NAMALWA (cell line): ENCODE measurements at regions not wholly inside any gene's neighbourhood (a gene's known extent, or its start where the extent isn't known, plus 50 kb on each side); places are given as distances from the start of the nearest gene placed in this dataset.
A peak's percentile ranks its signal among the peaks of the same experiment; 100 is the strongest.

ENCODE experiments used
- DNase-seq: peaks from one replicate; pipeline ENCODE4 v3.0.0-alpha.2; 2015; ENCODE audit warnings: low spot score

DNA sequence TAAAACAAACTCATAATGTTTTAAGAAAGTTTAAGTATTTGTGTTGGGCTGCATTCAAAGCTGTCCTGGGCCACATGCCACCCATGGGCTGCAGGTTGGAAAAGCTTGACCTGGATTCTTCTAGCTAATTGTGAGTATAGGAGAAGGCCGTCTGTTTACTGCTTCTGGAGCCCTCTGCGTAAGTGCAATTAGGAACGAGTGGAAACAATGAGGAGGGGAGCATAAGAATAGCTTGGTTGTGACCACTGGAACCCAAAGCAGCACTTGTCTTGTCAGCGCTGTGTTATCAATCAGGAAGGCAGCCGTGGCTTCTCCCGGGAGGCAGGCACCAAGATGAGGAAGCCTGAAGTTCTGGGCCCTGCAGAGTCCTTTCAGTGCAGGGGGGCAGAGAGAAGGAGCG is 110.4 kb upstream of the MBNL2 start:
- no peak for DNase-seq

DNA sequence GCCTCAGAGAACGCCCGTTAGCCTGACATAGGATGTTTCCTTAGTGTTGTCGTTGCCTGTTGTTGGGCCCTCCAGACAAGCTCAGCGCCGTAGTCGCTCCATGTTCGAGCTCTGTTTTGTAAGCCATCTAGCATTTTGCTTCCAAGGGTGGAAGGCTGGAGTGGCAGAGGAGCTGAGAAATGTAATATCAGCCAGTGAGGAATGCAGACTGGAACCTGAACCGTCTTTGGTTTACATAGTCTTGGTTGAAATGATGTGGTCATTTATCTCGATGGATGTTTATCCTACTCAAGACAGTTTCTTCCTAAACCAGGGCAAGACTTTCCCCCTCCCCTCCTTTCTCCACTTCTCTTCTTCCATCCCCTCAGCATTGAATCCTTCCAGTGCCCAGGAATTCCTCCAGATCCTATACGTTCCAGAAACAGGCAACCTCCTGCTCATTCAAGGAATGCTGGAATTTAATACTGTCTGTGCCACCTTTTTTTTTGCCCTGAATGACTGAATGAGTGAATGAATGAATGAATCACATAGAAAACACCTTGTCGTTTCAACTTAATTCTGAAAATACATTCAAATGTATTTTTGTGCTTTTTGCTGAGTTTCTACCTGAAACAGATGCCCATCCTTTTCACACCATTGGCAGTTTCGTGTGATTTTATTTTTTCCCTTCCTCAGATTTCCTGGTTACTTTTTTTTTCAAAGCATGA is 109.5 kb upstream of the MBNL2 start:
- DNase-seq, result no peak

DNA sequence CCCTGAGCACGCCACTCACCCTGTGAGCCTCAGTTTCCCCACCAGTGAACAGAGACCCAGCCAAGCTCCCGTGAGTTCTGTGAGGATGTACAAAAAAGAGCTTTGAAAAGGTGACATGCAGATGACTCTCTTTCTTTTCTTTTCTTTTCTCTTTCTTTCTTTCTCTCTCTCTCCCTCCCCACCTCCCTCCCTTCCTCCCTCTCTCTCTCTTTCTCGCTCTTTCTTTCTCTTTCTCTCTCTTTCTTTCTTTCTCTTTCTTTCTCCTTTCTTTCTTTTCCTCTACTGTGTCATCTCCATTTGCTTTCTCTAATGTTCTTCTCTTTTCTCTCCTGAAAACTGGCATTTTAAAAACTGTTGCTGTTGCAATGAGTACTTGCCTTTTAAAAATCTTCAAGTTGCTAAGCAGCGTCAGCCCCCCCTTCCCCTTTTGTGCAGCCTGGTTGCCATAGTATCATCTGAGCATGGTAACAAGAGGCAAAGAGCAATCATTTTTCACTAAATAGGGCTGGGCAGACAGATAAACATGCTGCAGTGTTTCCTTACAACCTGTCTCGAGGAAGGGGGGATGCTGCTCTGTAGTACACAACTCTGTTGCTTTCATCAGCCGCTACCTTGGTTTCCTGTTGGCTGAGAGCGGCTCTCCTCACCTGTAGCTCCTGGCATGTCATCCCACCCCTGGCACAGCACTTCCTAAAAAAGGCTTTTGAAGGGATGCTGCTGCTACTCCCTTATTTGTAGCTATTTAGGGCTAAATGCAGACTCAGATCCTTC is 108.7 kb upstream of the MBNL2 start:
- DNase-seq, result peak; percentile 21

DNA sequence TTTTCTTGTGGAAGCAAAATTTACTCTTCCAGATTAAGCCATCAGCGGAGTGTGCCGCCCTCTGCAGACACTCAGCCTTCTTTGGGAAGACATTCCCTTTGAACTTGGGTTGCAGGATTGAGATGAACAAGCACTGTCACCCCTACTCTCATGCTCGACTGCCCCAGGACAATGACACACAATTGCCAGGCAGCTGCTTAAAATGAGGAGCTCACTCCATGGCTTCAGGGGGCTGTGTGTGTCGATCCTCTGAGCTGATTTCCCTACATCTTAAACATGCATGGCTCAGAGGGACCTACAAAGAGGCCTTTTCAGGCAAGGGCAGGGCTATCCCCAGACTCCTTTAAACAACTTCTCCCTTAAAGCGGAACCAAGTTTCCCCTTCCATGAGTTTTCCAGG is 107.5 kb upstream of the MBNL2 start:
- no peak for DNase-seq

- DNase-seq, result no peak
Observed at GRCh38 chr13:97116754-97117153, 105.4 kb upstream of the MBNL2 start.

DNA sequence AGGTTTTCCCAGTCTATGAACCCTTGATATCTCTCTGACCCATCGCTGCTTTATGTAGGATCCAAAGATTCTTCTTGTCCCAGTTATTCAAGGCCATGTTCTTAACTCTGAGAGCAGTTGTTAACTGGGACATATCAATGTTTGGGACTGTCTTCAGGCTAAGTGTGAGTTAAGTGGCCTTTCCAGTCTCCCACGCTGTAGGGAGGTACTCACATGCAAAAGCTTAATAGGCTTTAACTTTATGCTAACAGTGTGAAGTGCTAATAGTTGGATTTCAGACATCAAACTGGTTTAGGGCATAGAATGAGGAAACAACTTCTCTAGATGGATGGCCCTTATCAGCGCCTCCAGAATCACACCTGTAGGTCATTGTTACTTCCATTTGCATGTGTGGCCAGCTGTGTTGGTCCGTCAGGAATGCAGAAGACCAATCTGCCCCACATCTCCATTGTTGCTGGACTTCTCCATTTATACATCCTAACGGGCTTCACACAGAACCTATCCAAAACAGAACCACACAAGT is 104.7 kb upstream of the MBNL2 start:
- no peak for DNase-seq

GRCh38 chr13:97119943-97120342 is 102.2 kb upstream of the MBNL2 start:
- DNase-seq, result no peak

DNA sequence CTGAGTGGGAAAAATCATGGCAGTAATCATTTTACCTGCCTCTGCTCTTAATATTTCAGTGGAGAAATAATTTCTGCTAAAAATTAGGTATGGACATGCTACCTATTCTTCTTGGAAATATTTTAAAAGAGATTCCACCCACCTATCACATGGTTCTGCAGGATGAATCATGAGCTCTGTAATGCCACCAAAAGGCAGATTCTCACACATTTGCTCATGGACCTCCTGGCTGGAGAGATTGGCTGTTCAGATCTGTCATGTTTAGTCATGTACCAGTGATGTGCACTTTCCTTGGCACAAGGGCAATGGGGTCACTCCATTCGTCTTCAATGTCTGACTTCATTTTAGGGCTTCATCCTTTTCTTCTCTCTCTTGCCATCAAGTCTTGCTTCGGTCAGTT is 101.8 kb upstream of the MBNL2 start:
- no peak for DNase-seq

DNA sequence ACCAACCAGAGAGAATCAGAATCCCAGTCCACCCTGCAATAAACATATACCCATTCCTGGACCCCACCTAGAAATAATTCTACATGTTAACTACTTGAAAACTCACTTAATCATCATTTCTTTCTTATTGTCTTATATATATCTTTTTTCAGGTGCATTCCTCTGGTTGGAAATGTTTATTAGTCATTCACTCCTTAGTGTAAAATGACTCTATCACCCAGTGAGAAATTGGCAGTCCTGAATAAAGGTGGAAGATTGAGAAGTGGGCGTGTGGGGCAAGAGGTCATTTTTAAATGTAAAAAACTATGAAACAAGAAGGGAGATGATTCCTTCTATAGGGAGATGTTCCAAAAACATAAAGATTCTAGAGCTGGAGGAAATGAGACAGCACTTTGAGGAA is 101.2 kb upstream of the MBNL2 start:
- no peak for DNase-seq

DNA sequence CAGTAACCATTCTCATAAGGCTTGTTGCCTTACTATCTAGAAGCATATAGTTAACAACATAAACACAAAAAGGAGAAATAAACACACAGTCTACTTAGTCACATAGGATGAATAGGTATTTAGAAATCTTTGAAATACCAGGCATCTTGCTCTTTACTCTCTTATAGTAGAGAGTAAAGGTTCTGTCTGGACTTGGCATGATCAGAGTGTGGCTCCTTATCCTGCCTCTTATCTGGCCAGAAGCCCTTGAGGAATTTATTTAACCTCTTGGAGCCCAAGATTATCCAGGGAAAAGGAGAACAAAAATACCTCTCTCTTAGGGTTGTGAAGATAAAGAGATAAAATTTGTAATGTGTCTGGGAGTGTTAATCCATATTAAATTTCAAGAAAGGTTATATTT is 100.2 kb upstream of the MBNL2 start:
- no peak for DNase-seq

DNA sequence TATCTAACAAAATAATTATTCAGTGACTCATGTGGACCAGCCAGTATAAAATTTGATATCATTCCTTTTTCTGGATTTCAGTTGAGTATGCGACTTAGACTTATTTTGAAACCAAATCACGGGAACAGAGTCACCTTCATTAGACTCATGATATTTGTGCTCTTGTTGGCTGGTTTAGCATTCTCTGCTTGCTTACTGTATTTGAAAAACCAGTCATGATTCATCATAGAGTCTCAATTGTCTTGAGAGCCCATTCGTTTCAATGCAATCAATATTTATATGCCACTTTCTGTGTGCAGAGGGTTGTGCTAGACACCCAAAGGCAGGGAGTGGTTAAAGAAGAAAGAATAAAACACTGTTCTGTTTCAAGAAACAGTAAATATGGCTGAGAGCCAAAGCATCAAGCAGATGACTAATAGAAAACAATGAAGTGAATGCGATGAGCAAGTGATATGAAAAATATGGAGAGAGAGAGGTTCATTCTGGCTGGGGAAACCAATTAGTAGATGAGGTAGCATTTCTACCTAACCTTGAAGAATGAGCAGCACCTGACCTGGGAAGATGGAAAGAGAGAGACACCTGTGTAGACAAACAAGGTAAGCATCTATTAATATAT is 99.6 kb upstream of the MBNL2 start:
- DNase-seq, result no peak

- no peak for DNase-seq
Observed at GRCh38 chr13:97124206-97124605, 97.9 kb upstream of the MBNL2 start.

DNA sequence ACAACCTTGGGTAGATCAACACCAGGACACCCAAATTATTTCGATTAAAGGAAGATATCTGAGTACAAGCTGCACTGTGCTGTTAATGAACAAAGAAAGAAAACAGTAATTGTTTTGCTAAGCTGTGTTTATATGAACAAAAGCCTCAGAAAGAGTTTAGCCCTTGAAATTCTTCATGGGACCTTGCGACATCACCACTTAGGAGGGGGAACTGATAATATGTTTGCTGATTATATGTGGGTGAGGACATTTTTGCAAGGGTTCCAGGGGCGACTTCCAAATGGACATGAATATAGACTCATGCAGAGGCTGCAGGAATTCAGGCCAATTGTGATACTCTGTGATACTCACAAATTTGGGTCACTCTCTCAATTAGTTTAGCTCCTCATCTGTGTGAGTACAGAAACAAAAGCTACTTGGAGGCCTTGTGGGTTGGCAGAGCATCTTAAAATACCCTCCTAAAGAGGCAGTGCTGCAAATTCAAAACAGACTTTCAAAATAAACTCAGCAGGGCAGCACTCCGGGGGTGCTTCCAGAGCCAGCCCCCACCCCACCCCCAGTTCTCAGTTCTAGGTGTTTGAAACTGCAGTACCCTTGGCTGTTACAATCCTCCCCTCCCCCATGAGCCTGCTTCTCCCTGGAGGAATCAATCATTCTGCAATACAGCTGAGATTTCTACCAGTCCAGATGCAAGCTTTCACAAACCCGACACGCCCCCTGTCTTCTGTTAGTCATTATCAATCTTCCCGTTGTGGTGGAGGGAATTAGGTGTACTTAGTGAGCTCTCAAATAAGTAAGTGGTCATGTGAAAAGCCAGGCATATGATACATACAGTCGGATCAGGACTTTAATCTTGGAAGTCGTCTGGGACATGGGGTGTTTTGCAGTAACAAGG is 97.0 kb upstream of the MBNL2 start:
- DNase-seq, result no peak

DNA sequence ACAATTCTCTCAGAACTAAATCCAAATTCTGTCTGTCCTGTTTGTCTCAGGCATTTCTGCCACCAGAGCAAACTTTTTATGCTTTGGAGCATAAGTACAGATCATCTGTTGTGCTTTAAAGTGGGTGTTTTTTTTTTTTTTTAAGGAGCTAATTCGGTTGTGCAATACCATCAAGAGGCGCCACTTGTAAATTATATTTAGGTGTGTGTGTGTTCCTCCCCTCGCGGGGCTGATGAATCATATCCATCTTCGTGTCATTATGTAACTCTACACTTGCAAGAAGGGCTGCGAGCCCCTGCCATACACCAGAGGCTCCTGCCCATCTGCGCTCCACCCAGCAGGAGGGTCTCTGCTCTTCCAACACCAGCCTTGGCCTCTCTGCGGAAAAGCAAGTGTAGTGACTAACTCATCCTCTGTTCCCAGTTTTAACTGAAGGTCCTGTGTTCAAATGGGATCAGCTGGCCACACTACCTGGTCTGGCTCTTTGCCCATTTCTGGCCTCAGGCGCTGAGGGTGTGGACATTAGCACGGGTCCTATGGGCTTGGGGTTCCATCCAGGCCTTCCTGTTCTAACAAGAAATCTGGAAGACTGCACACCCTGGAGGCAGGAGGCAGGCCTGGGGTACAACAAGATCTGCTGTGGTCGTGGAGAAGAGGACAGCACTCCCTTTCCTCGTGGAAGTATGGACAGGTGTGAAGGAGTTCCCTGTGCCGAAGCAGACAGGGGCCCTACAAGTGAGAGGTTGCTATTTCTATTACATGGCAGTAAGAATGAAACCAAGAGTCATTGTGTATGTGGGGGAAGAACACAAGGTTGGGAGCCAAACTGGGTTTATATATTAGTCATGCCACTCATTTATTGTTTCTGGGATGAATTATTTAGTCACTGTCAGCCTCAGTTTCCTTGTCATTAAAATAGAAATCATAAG is 96.1 kb upstream of the MBNL2 start:
- no peak for DNase-seq

GRCh38 chr13:97127842-97128241 is 94.3 kb upstream of the MBNL2 start:
- no peak for DNase-seq

- DNase-seq, result no peak
Observed at GRCh38 chr13:97130190-97130589, 91.9 kb upstream of the MBNL2 start.

DNA sequence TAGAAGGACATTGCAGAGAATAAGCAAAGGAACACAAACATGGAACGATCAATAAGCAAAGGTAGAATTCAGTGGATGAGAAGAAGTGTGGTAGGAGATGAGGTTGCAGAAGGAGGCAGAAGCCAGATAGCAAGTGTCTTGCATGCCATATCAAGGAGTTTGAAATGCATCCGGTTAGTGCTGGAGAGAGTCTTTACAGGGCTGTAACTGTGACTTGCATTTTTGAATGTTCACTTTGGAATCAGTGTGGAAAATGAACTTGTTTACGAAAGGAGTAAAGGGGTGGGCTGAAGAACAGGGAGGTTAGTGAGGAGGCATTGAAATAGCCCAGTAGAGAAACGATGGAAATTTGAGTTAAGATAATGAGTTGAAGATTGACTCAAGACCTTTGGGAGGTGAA is 90.7 kb upstream of the MBNL2 start:
- no peak for DNase-seq

DNA sequence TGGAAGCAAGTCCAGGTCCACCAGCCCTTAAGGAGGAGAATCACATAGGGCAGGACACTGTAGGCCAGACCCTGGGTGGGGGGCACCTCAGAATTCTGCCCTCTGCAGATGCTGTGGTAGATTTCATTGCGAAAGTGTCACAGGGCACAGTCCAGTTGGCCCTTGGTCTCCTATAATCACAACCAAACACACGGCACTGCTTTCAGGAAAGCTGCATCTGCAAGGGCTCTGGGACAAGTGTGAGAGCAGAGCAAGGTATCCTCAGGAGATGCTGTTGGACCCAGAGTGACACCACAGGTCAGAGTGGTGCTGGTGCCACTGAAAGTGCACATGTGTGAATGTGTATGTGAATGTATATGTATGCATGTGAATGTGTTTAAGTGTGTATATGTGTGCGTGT is 88.6 kb upstream of the MBNL2 start:
- DNase-seq, result no peak

- DNase-seq, result no peak
Observed at GRCh38 chr13:97133955-97134354, 88.2 kb upstream of the MBNL2 start.

- DNase-seq, result no peak
Observed at GRCh38 chr13:97134364-97135095, 87.6 kb upstream of the MBNL2 start.
